Transverse colon (tissue), 3 donors: ENCODE measurements at regions not wholly inside any gene's neighbourhood (a gene's known extent, or its start where the extent isn't known, plus 50 kb on each side); places are given as distances from the start of the nearest gene placed in this dataset.

Experiments used
- CTCF ChIP-seq, 5 experiments: fragments of 200-600 bp in 3 of 5; fragments of 450-650 bp in 2 of 5; sonication (generic) in 3 of 5; IDR thresholded peaks; 1 replicate in 2 of 5; 2 replicates in 3 of 5; pipeline ENCODE4 v1.5.1; 2016 to 2017; ENCODE audit warnings: antibody characterized with exemption in 5 of 5, inconsistent platforms in 3 of 5, mild to moderate bottlenecking in 2 of 5, moderate library complexity in 1 of 5
- EP300 ChIP-seq: sonication (generic); formaldehyde crosslinking; IDR thresholded peaks from one replicate; pipeline ENCODE4 v1.6.1; 2017; ENCODE audit warnings: antibody characterized with exemption, low read depth

DNA sequence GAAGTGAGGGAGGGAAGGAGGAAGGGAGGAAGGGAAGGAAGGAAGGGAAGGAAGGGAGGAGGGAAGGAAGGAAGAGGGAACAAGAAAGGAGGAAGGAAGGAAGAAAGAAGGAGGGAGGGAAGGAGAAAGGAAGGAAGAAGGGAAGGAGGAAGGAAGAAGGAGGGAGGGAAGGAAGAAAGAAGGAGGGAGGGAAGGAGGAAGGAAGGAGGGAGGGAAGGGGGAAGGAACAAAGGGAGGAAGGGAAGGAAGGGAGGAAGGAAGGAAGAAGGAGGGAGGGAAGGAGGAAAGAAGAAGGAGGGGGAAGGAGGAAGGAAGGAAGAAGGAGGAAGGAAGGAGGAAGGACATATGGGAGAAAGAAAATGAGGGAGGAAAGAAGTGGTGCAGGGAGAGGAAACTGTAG is 184.7 kb upstream of the PMEPA1 start:
- TF ChIP-seq CTCF (IDR thresholded peaks at IDR 0.05) (no peak), EP300 (no peak)
